HG03442 (cell line): ENCODE measurements at regions not wholly inside any gene's neighbourhood (a gene's known extent, or its start where the extent isn't known, plus 50 kb on each side); places are given as distances from the start of the nearest gene placed in this dataset.
"Not testable (repeated sequence)": the region's sequence is repeated elsewhere in the genome, so short reads cannot be mapped to it uniquely, and the experiment has no call there.

Source experiments
- ATAC-seq: cut with Tn5 transposase; IDR thresholded peaks from one replicate; pipeline ENCODE4 v1.9.1; 2021; ENCODE audit warnings: mild to moderate bottlenecking, moderate library complexity; ENCODE audit not compliant: unreplicated experiment

DNA sequence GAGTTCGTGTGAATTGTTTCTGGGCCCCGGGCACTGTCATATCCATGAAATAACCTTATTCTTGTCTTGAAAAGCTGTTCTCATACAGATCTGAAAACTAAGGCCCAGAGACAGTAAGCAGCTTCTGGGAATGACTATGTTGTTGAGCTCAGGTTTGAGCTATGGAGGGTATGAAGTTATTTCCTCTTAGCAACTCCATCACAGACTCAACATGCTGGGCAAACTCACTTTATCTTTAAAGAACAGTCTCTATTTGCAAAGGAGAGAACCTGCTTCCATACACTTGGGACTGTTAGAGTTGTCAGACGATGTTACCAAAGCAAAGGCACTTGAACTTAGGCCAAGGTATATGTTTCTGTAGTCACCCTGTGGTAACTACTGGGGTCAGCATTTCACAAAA is 90.0 kb downstream of the GPR88 start:
- ATAC-seq, result no peak

- ATAC-seq, result no peak
Observed at GRCh38 chr1:100628631-100629081, 90.7 kb downstream of the GPR88 start.

- ATAC-seq, result no peak
Observed at GRCh38 chr1:100629391-100629790, 90.2 kb upstream of the VCAM1 start.

DNA sequence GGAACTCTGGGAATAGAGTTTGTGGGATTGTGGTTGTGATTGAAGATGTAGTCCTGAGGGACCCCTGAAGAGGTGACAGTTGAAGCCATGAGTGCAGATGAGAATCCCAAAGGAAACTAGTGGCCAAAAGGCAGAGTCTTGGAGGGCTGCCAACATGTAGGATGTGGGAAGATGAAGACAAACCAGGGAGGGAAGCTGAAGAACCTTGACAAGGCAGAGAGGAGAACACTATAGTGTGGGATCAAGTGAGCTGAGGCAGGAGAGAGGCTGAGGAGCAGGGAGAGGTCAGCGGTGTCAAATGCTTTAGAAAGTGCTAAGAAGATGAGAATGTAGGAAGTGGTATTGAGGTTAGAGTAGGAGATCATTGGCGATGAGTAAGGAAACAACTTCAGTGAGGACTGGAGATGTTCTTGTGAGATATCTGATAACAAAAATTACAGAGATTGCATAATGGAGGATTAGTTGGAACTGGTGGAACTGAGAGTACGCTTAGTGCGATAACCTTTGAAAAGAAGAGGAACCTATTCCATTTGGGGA is 88.5 kb upstream of the VCAM1 start:
- ATAC-seq, result no peak

DNA sequence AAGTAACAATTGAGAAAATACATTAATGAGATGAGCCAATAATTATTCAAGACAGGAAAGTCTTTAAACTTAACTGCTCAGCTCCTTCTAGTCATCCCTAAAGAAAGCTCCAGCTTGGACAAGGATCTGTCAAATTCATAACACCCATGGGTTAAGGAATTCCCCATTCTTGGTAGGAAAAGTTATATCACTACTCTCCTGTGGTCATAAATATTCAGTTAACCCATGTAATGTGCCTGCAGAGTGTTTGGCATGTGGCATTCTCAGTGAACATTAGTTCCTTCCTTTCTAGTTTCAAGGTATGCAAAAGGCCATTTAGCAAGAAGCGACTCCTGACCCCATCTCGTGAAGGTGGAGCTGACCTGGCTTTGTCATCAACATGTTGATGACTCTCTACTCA is 76.7 kb upstream of the VCAM1 start:
- no peak for ATAC-seq

DNA sequence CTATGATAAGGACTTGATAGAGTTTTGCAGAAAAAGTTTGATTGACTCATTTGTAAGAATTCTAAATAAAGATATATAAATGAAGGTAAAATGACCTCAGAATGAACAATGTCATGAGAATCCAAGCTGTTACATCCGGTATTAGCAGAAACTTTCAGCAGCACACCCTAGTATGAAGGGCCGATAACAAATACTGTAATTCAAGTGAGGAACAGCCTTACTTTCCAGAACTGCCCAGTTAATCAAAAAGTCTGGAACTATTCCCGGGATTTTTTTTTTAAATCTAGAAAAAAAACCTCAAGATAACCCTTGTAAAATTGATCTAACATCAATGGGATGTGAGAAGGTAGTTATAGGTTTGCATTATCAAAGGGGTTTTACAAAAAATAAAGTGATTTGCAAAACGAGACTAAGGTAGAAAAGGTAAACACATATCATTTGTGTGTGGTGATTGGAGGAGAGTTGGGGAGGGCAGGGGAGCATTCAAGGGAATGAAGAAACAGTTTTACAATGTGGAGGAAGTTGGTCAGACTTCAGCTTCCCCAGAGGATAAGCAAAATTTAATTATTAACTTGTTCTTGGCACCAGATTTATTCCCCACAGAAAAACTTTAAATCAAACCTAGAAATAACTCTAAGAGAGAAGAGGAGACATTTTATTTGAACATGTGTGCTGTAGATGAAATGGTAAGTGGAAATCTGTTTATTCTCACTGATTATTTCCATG is 75.9 kb upstream of the VCAM1 start:
- no peak for ATAC-seq

DNA sequence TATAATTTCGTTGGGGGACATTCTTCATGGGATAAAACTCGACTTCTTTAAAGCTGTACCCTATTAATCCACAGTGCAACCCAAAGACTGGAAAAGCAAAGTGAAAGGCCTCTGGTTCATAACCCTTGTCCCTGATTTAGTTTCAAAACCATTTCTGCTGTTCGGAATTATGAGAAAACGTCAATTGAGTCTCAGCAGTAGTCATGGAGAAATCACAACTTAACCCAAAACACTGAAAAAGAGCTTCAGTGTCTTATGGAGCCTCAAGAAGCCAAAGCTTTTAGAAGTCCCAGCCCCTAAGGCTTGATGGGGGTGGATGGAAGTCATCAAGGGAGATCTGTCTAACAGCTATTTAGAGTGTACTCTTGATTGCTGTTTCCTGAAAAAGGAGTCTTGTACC is 73.5 kb upstream of the VCAM1 start:
- no peak for ATAC-seq

- ATAC-seq, result no peak
Observed at GRCh38 chr1:100649146-100649545, 70.4 kb upstream of the VCAM1 start.

DNA sequence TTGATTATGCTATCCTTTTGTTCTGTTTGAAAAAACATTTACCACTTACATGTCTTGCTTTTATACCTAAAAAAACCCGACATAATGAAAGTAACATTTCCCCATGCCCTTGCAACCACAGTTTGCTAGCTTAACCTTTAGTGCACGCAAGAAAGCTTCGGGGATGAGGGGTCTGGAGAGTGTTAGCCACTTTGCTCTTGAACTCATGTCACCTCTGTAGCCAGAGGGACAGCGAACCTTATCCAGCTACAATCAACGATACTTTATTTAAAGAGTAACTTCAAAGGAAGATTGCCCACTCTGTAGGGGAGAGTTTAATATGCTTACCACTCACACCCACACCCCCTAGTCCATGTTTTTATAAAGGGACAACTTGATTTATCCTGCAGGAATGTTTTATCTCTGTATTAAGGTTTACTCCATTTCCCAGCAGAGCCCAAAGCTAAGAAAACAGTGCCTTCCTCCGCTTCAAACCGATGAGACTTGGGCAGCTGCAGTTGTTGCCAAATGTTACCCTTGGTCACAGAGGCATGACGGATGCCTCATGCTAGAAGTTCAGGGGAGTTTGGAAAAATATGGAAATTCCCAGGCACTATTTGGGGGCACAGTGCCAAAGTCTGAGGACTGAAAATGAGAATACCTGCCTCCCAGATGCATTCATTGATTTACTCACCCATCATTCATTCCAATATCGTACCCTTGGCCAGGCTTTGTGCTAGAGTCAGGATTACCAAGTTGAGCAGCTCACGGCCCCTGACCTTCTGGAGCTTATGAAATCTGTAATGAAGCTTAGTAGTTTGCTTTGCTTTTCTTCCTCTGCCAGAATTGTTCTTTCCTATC is 61.4 kb upstream of the VCAM1 start:
- no peak for ATAC-seq

GRCh38 chr1:100658716-100659026 is 60.9 kb upstream of the VCAM1 start:
- ATAC-seq, result no peak

DNA sequence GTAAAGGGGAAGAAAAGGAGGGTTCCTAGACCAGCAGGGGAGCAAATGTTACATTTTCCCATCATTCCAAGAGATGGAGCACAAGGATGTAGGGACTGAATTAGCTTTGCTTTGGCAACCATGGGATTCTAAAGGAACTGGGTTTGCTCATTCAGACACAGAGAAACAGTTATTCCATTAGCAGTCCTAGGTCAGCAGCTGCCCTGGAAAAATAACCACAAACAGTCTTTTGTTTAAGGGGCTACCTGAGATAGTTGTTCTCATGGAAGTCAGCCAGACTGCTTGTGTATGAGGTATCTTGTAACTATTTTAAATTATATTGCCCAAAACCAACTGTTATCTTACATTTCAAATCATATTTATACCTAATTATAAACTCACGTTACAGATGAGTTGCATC is 58.4 kb upstream of the VCAM1 start:
- ATAC-seq, result no peak

- ATAC-seq, result not testable (repeated sequence)
Observed at GRCh38 chr1:100668494-100668893, 51.0 kb upstream of the VCAM1 start.
